ENCODE measurements at regions not wholly inside any gene's neighbourhood (a gene's known extent, or its start where the extent isn't known, plus 50 kb on each side); places are given as distances from the start of the nearest gene placed in this dataset.

GRCh38 chr6:145132709-145133108 is 602.6 kb downstream of the EPM2A start:
- no peak for TF ChIP-seq CTCF (IDR thresholded peaks at IDR 0.05)
- no peak for TF ChIP-seq POLR2A (IDR thresholded peaks at IDR 0.05)
- no peak for DNase-seq
- H3K27me3 ChIP-seq = no peaks in the 10 kb centered on the region
- no peaks in the 10 kb centered on the region for H3K4me1 ChIP-seq
- no peak overlapping the region for H3K4me3 ChIP-seq
- no peak overlapping the region for H3K27ac ChIP-seq
- H3K9me3 ChIP-seq = no peaks in the 10 kb centered on the region
- intact Hi-C loops (cut with DNase I; ENCODE audit: low total_unique reads) = no loop called here
- 95 to 99% methylated on average over 2 of the region's 2 CpGs for WGBS, 2 donors
- H3K36me3 ChIP-seq (ENCODE audit: low read depth, missing control alignments) = no peaks in the 10 kb centered on the region

DNA sequence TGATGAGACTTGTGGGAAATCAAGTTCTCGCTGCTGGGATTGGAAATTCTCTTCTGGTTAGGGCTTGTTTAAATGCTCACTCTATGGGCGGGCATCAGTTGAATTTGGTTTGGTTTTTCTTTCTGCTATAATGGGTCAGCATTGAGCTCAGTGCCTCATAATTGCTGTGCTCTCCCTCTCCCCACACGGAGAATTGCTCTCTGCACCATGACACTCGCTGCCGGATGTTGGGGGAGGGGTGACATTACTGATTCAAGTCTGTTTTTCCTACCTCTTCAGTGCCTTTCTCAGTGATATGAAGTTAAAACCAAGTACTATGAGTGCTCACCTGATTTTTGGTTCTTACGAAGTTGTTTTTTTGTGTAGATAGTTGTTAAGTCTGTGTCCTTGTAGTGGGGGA is 599.6 kb downstream of the EPM2A start:
- intact Hi-C loops (cut with DNase I; ENCODE audit: low total_unique reads) = no loop called here
- DNase-seq = no peak

DNA sequence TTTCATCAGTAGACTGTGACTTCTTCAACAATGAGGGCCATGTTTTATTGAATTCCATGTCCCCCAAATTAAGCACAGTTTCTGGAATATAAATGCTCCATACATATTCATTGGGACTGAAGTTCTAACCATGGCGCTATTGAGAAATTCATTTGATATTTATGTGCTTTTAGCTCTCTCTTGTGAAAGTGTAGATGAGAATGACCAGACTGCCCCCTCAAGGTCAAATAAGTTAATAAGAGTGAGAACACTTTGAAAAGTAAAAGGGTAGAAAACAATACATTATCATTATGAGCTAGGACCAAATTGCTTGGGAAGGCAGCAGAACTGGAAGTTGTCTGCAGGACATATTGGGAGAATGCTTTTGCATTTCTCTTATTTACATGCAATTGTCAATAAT is 597.9 kb downstream of the EPM2A start:
- H3K4me3 ChIP-seq = no peak overlapping the region
- no peaks in the 10 kb centered on the region for H3K9me3 ChIP-seq
- H3K36me3 ChIP-seq (ENCODE audit: low read depth, missing control alignments) = no peaks in the 10 kb centered on the region
- H3K27ac ChIP-seq = no peak overlapping the region
- WGBS, 2 donors = 84% methylated on average over 1 of the region's 1 CpG
- no peak for TF ChIP-seq CTCF (IDR thresholded peaks at IDR 0.05)
- TF ChIP-seq POLR2A (IDR thresholded peaks at IDR 0.05) = no peak
- no peaks in the 10 kb centered on the region for H3K27me3 ChIP-seq
- intact Hi-C loops (cut with DNase I; ENCODE audit: low total_unique reads) = no loop called here
- no peaks in the 10 kb centered on the region for H3K4me1 ChIP-seq
- no peak for DNase-seq

More for the DNA sequence above, 599.6 kb downstream of the EPM2A start:
- H3K9me3 ChIP-seq = no peaks in the 10 kb centered on the region
- H3K36me3 ChIP-seq (ENCODE audit: low read depth, missing control alignments) = no peaks in the 10 kb centered on the region
- WGBS, 2 donors = 78% methylated on average over 6 of the region's 6 CpGs
- H3K4me1 ChIP-seq = no peaks in the 10 kb centered on the region
- TF ChIP-seq POLR2A (IDR thresholded peaks at IDR 0.05) (no peak), CTCF (IDR thresholded peaks at IDR 0.05) (no peak)
- H3K4me3 ChIP-seq = no peak overlapping the region
- no peak overlapping the region for H3K27ac ChIP-seq
- H3K27me3 ChIP-seq = no peaks in the 10 kb centered on the region

- intact Hi-C loops (cut with DNase I; ENCODE audit: low total_unique reads) = no loop called here
- Histone ChIP-seq H3K4me3 (no peak overlapping the region), H3K36me3 (ENCODE audit: low read depth, missing control alignments) (no peaks in the 10 kb centered on the region), H3K27me3 (no peaks in the 10 kb centered on the region), H3K4me1 (no peaks in the 10 kb centered on the region), H3K27ac (no peak overlapping the region), H3K9me3 (no peaks in the 10 kb centered on the region)
- no peak for TF ChIP-seq CTCF (IDR thresholded peaks at IDR 0.05)
- no peak for TF ChIP-seq POLR2A (IDR thresholded peaks at IDR 0.05)
- no peak for DNase-seq
Observed at GRCh38 chr6:145138469-145139139, 596.7 kb downstream of the EPM2A start.

GRCh38 chr6:145139140-145139850 is 596.0 kb downstream of the EPM2A start:
- no peaks in the 10 kb centered on the region for H3K4me1 ChIP-seq
- TF ChIP-seq CTCF (IDR thresholded peaks at IDR 0.05) (no peak), POLR2A (IDR thresholded peaks at IDR 0.05) (no peak)
- DNase-seq = no peak
- no peaks in the 10 kb centered on the region for H3K36me3 ChIP-seq (ENCODE audit: low read depth, missing control alignments)
- WGBS, 2 donors = 79 to 81% methylated on average over 7 of the region's 7 CpGs
- no peak overlapping the region for H3K27ac ChIP-seq
- H3K4me3 ChIP-seq = no peak overlapping the region
- no peaks in the 10 kb centered on the region for H3K27me3 ChIP-seq
- no peaks in the 10 kb centered on the region for H3K9me3 ChIP-seq
- intact Hi-C loops (cut with DNase I; ENCODE audit: low total_unique reads) = no loop called here
